B cell (primary cell): ENCODE measurements at regions not wholly inside any gene's neighbourhood (a gene's known extent, or its start where the extent isn't known, plus 50 kb on each side); places are given as distances from the start of the nearest gene placed in this dataset.

Experiments
- EZH2 ChIP-seq: IDR thresholded peaks from 2 replicates; pipeline ENCODE4 v1.6.1; 2012; ENCODE audit warnings: borderline replicate concordance, low read depth, mild to moderate bottlenecking, moderate library complexity, low read length; ENCODE audit not compliant: insufficient read depth, poor library complexity, severe bottlenecking
- TF ChIP-seq, protein P1 (sequence below): fragments of 200-600 bp; IDR thresholded peaks from one replicate; pipeline ENCODE4 v1.8.0; 2022; ENCODE audit warnings: antibody characterized with exemption, mild to moderate bottlenecking

DNA sequence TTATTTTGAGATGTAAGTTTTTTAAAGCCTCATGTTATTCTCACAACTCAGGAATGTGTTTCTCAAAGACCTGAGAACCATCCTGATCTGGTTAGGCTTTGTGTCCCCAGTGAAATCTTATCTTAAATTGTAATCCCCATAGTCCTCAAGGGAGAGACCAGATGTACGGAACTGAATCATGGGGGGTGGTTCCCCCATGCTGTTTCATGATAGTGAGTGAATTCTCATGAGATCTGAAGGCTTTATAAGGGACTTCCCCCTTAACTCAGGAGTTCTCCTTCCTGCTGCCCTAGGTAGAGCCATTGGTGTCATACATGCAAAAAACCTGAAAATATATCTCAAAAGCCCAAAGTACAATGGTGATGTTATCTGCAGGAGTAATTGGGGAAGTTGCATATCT lies 836.7 kb downstream of the CBLN2 start:
- TF ChIP-seq, protein P1, sequence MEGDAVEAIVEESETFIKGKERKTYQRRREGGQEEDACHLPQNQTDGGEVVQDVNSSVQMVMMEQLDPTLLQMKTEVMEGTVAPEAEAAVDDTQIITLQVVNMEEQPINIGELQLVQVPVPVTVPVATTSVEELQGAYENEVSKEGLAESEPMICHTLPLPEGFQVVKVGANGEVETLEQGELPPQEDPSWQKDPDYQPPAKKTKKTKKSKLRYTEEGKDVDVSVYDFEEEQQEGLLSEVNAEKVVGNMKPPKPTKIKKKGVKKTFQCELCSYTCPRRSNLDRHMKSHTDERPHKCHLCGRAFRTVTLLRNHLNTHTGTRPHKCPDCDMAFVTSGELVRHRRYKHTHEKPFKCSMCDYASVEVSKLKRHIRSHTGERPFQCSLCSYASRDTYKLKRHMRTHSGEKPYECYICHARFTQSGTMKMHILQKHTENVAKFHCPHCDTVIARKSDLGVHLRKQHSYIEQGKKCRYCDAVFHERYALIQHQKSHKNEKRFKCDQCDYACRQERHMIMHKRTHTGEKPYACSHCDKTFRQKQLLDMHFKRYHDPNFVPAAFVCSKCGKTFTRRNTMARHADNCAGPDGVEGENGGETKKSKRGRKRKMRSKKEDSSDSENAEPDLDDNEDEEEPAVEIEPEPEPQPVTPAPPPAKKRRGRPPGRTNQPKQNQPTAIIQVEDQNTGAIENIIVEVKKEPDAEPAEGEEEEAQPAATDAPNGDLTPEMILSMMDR: no peak
- TF ChIP-seq EZH2: no peak
